Testis (tissue), 2 donors: ENCODE measurements at regions not wholly inside any gene's neighbourhood (a gene's known extent, or its start where the extent isn't known, plus 50 kb on each side); places are given as distances from the start of the nearest gene placed in this dataset.

ENCODE experiments used
- POLR2A ChIP-seq: fragments of 450-650 bp; IDR thresholded peaks from one replicate; pipeline ENCODE4 v1.6.1; 2017; ENCODE audit warnings: antibody characterized with exemption, mild to moderate bottlenecking, moderate library complexity
- TF ChIP-seq, protein P1 (sequence below), 3 experiments: fragments of 450-650 bp in 2 of 3; fragments of 200-600 bp in 1 of 3; sonication (generic) in 1 of 3; IDR thresholded peaks; one replicate each; pipeline ENCODE4 v1.5.1; 2016 to 2019; ENCODE audit warnings: antibody characterized with exemption in 3 of 3, mild to moderate bottlenecking in 2 of 3, moderate library complexity in 1 of 3

- TF ChIP-seq, protein P1, sequence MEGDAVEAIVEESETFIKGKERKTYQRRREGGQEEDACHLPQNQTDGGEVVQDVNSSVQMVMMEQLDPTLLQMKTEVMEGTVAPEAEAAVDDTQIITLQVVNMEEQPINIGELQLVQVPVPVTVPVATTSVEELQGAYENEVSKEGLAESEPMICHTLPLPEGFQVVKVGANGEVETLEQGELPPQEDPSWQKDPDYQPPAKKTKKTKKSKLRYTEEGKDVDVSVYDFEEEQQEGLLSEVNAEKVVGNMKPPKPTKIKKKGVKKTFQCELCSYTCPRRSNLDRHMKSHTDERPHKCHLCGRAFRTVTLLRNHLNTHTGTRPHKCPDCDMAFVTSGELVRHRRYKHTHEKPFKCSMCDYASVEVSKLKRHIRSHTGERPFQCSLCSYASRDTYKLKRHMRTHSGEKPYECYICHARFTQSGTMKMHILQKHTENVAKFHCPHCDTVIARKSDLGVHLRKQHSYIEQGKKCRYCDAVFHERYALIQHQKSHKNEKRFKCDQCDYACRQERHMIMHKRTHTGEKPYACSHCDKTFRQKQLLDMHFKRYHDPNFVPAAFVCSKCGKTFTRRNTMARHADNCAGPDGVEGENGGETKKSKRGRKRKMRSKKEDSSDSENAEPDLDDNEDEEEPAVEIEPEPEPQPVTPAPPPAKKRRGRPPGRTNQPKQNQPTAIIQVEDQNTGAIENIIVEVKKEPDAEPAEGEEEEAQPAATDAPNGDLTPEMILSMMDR (IDR thresholded peaks at IDR 0.05): no peak
- no peak for TF ChIP-seq POLR2A
Measured at GRCh38 chr2:59910166-59910565, 643.3 kb downstream of the BCL11A start.
